IMR-90 (cell line): ENCODE measurements at regions not wholly inside any gene's neighbourhood (a gene's known extent, or its start where the extent isn't known, plus 50 kb on each side); places are given as distances from the start of the nearest gene placed in this dataset.

Experiments
- ATAC-seq: fragments of 200-7000 bp; cut with Tn5 transposase; 2 replicates; pipeline ENCODE4 v1.9.1; 2020; ENCODE audit warnings: low read depth, mild to moderate bottlenecking, moderate library complexity
- BruUV-seq: library from RNA; stranded (reverse); fragments of 400-500 nt; replicated peaks from 2 replicates; lab custom pipeline; 2021; lab: Mats Ljungman, UMichigan
- CTCF ChIA-PET: fragments of 300-600 bp; formaldehyde crosslinking; extraction: SDS; loops from one replicate; lab custom pipeline; 2021; ENCODE audit warnings: antibody characterized with exemption; lab: Yijun Ruan, JAX
- POLR2A ChIA-PET: fragments of 300-600 bp; sonication (Branson Sonifier 250); formaldehyde crosslinking; loops from one replicate; lab custom pipeline; 2022; ENCODE audit warnings: antibody characterized with exemption; ENCODE audit not compliant: unreplicated experiment; lab: Charles Lee
- DNase-seq: peaks from one replicate; pipeline ENCODE4 v3.0.0; 2013
- H2AFZ ChIP-seq: replicated peaks from 2 replicates; pipeline ENCODE3; 2013; ENCODE audit warnings: low read length, mild to moderate bottlenecking; ENCODE audit not compliant: poor library complexity
- H2AK5ac ChIP-seq: 2 replicates; pipeline ENCODE4 v1.6.1; 2013; ENCODE audit warnings: low read depth, low read length, inconsistent platforms
- H2AK9ac ChIP-seq: replicated peaks from 2 replicates; pipeline ENCODE3; 2013; ENCODE audit warnings: mild to moderate bottlenecking, low read depth, low read length, moderate library complexity; ENCODE audit not compliant: poor library complexity
- H2BK120ac ChIP-seq: 2 replicates; pipeline ENCODE4 v1.6.1; 2013; ENCODE audit warnings: low read depth, low read length, inconsistent platforms
- H2BK15ac ChIP-seq: 3 replicates; pipeline ENCODE4 v1.6.1; 2013; ENCODE audit warnings: low read depth, low read length, inconsistent platforms
- H2BK20ac ChIP-seq: 2 replicates; pipeline ENCODE4 v1.6.1; 2013; ENCODE audit warnings: low read depth, mild to moderate bottlenecking, inconsistent platforms, low read length, moderate library complexity
- H2BK5ac ChIP-seq: 2 replicates; pipeline ENCODE4 v1.6.1; 2013; ENCODE audit warnings: mild to moderate bottlenecking, low read depth, low read length, inconsistent platforms; ENCODE audit not compliant: poor library complexity, severe bottlenecking
- H3K14ac ChIP-seq: replicated peaks from 2 replicates; pipeline ENCODE4 v1.6.1; 2013; ENCODE audit warnings: low read depth, low read length, inconsistent platforms
- H3K18ac ChIP-seq: 2 replicates; pipeline ENCODE4 v1.6.1; 2013; ENCODE audit warnings: low read depth, low read length, control low read depth
- H3K23ac ChIP-seq: 2 replicates; pipeline ENCODE4 v1.6.1; 2013; ENCODE audit warnings: low read depth, low read length, inconsistent platforms
- H3K27ac ChIP-seq: 2 replicates; pipeline ENCODE4 v1.5.1; 2013; ENCODE audit warnings: mild to moderate bottlenecking, control low read depth, low read length; ENCODE audit not compliant: insufficient read depth
- H3K27me3 ChIP-seq: 2 replicates; pipeline ENCODE4 v1.6.1; 2013; ENCODE audit warnings: low read length; ENCODE audit not compliant: control insufficient read depth, insufficient read depth
- H3K36me3 ChIP-seq: 2 replicates; pipeline ENCODE4 v1.6.1; 2013; ENCODE audit warnings: low read length, mixed read lengths; ENCODE audit not compliant: control insufficient read depth, insufficient read depth
- H3K4ac ChIP-seq: 2 replicates; pipeline ENCODE4 v1.6.1; 2013; ENCODE audit warnings: low read depth, low read length, inconsistent platforms
- H3K4me1 ChIP-seq: 2 replicates; pipeline ENCODE4 v1.6.1; 2013; ENCODE audit warnings: low read length, mixed read lengths; ENCODE audit not compliant: control insufficient read depth, insufficient read depth
- H3K4me2 ChIP-seq: 2 replicates; pipeline ENCODE4 v1.6.1; 2013; ENCODE audit warnings: low read depth, mild to moderate bottlenecking, control low read depth, low read length, moderate library complexity
- H3K4me3 ChIP-seq: 2 replicates; pipeline ENCODE4 v1.5.1; 2013; ENCODE audit warnings: low read depth, mild to moderate bottlenecking, control low read depth, low read length, moderate library complexity; ENCODE audit not compliant: insufficient read depth
- H3K56ac ChIP-seq: 2 replicates; pipeline ENCODE4 v1.6.1; 2013; ENCODE audit warnings: low read length, inconsistent platforms; ENCODE audit not compliant: insufficient read depth; ENCODE audit errors: extremely low read depth
- H3K79me1 ChIP-seq, 2 experiments: 2 replicates each; pipeline ENCODE4 v1.6.1; 2013; ENCODE audit warnings: low read length in 2 of 2, inconsistent platforms in 1 of 2, low read depth in 1 of 2
- H3K9ac ChIP-seq: 2 replicates; pipeline ENCODE4 v1.6.1; 2013; ENCODE audit warnings: low read depth, low read length, control low read depth
- H3K9me1 ChIP-seq: 2 replicates; pipeline ENCODE4 v1.6.1; 2013; ENCODE audit warnings: low read length, inconsistent platforms; ENCODE audit not compliant: insufficient read depth
- H3K9me3 ChIP-seq: 2 replicates; pipeline ENCODE4 v1.6.1; 2013; ENCODE audit warnings: low read length; ENCODE audit not compliant: control insufficient read depth, insufficient read depth
- H4K20me1 ChIP-seq: 2 replicates; pipeline ENCODE4 v1.6.1; 2013; ENCODE audit warnings: low read length, inconsistent platforms; ENCODE audit not compliant: insufficient read depth
- H4K5ac ChIP-seq: 2 replicates; pipeline ENCODE4 v1.6.1; 2013; ENCODE audit warnings: mild to moderate bottlenecking, low read depth, low read length, control low read depth
- H4K8ac ChIP-seq, 2 experiments: 2 replicates each; pipeline ENCODE4 v1.6.1; 2013; ENCODE audit warnings: low read depth in 2 of 2, low read length in 2 of 2, control low read depth in 1 of 2, inconsistent platforms in 1 of 2
- H4K91ac ChIP-seq: 2 replicates; pipeline ENCODE4 v1.6.1; 2013; ENCODE audit warnings: low read depth, low read length, inconsistent platforms; ENCODE audit not compliant: insufficient read depth
- FOS ChIP-seq: fragments of 150-350 bp; IDR thresholded peaks from 2 replicates; pipeline ENCODE4 v1.6.1; 2016; ENCODE audit warnings: low read depth, low read length
- MAZ ChIP-seq: IDR thresholded peaks from 2 replicates; pipeline ENCODE4 v1.6.1; 2012; ENCODE audit warnings: low read depth, mild to moderate bottlenecking, low read length, improper control_type of control experiment, moderate library complexity, borderline replicate concordance
- RCOR1 ChIP-seq: IDR thresholded peaks from 2 replicates; pipeline ENCODE4 v1.6.1; 2012; ENCODE audit warnings: mild to moderate bottlenecking, low read length, improper control_type of control experiment; ENCODE audit not compliant: insufficient replicate concordance
- WGBS, 2 experiments: methylation state at CpG; one replicate each; pipeline versions ENCODE4 v1.1.5 to v1.1.7; 2013; ENCODE audit warnings: missing lambda C conversion rate in 2 of 2; ENCODE audit not compliant: insufficient read length in 1 of 2; ENCODE audit errors: extremely low coverage in 2 of 2; 5-methylcytosine and 5-hydroxymethylcytosine counted together
- dilution Hi-C: fragments of 300-500 bp; cut with HindIII; formaldehyde crosslinking; loops from one replicate; pipeline ENCODE4 v1.14.3; 2018; ENCODE audit warnings: low sequenced_read_pairs; ENCODE audit not compliant: unreplicated experiment
- in situ Hi-C: fragments of 300-500 bp; cut with MboI; formaldehyde crosslinking; loops from 3 replicates; pipeline ENCODE4 v1.14.3; 2019; ENCODE audit warnings: low sequenced_read_pairs, inconsistent platforms, mixed read lengths
- intact Hi-C: fragments of 100-400 bp; cut with micrococcal nuclease; formaldehyde crosslinking; loops from 2 replicates; pipeline ENCODE4 v1.10.0; 2022

- peak overlapping the region; percentile 20; the same call in 1 of the 2 replicates for H2BK120ac ChIP-seq
- no CpG with 5 or more reads among the region's 2 CpGs for WGBS, 2 experiments
Measured at GRCh38 chr2:196291426-196291825, 120.0 kb upstream of the STK17B start.

More at GRCh38 chr2:196291426-196291825, 120.0 kb upstream of the STK17B start:
- POLR2A ChIA-PET, result no interaction called here
- Histone ChIP-seq H3K9me3 (no peaks in the 10 kb centered on the region), H2AK5ac (peak overlapping the region; percentile 67; the same call in 1 of the 2 replicates), H3K9ac (no peak overlapping the region), H3K27ac (no peak overlapping the region), H4K5ac (no peak overlapping the region), H4K8ac (no peak overlapping the region), H3K36me3 (no peaks in the 10 kb centered on the region), H3K27me3 (no peaks in the 10 kb centered on the region), H3K4me1 (peaks cover 11% of the 10 kb centered on the region), H4K91ac (no peak overlapping the region), H2BK20ac (no peak overlapping the region), H3K9me1 (peaks cover 15% of the 10 kb centered on the region), H3K18ac (no peak overlapping the region; the same call in 1 of the 2 replicates), H3K4me2 (no peak overlapping the region), H2BK5ac (no peak overlapping the region), H4K20me1 (no peaks in the 10 kb centered on the region), H2AFZ (no peak overlapping the region), H3K23ac (peak overlapping the region; percentile 33; the same call in 1 of the 2 replicates), H3K79me1 (no peaks in the 10 kb centered on the region), H3K4ac (0 out of 2 replicates have a peak overlapping the region, but pooled peaks have one; percentile 11), H3K14ac (peak overlapping the region; percentile 70; the same call in 1 of the 2 replicates), H3K4me3 (no peak overlapping the region), H2AK9ac (no peak overlapping the region), H3K56ac (no peak overlapping the region), H2BK15ac (peak overlapping the region; percentile 34; the same call in 1 of the 3 replicates)
- ATAC-seq (no peak), DNase-seq (no peak)
- CTCF ChIA-PET, result interaction anchor here (1.0 kb wide), 2 partner anchors 40 to 57 kb away, joined by 3 read pairs; no protein-coding TSS in a partner anchor
- TF ChIP-seq FOS (no peak), RCOR1 (no peak), MAZ (no peak)
- in situ Hi-C loops, result loop anchor here (10.0 kb wide), 1 partner anchor 463 kb away; no protein-coding TSS in a partner anchor
- dilution Hi-C loops, result no loop called here
- BruUV-seq, result no TSS peak
- intact Hi-C loops, result loop anchor here (5.0 kb wide), 1 partner anchor 124 kb away; no protein-coding TSS in a partner anchor
